Caco-2 (cell line): ENCODE measurements at regions not wholly inside any gene's neighbourhood (a gene's known extent, or its start where the extent isn't known, plus 50 kb on each side); places are given as distances from the start of the nearest gene placed in this dataset.

Experiments used
- BruUV-seq: library from RNA; stranded (reverse); fragments of 400-500 nt; replicated peaks from 2 replicates; lab custom pipeline; 2021; lab: Mats Ljungman, UMichigan
- CTCF ChIA-PET: fragments of 300-600 bp; sonication (Branson Sonifier 250); formaldehyde crosslinking; loops from one replicate; lab custom pipeline; 2022; ENCODE audit warnings: antibody characterized with exemption; lab: Charles Lee
- POLR2A ChIA-PET: fragments of 300-600 bp; sonication (Branson Sonifier 250); formaldehyde crosslinking; loops from one replicate; lab custom pipeline; 2022; ENCODE audit warnings: antibody characterized with exemption; lab: Charles Lee
- DNase-seq, 2 experiments: peaks; one replicate each; pipeline versions ENCODE4 v3.0.0 to v3.0.0-alpha.2; 2020 to 2022
- H3K27me3 ChIP-seq: replicated peaks from 2 replicates; pipeline ENCODE4 v1.6.0; 2011; ENCODE audit warnings: low read length; ENCODE audit not compliant: control insufficient read depth, insufficient read depth
- H3K36me3 ChIP-seq: 2 replicates; pipeline ENCODE4 v1.5.1; 2011; ENCODE audit warnings: low read length; ENCODE audit not compliant: control insufficient read depth, insufficient read depth
- H3K4me1 ChIP-seq: fragments of 250-450 bp; sonication (Bioruptor Pico); 2 replicates; pipeline ENCODE4 v1.5.1; 2020; ENCODE audit warnings: mild to moderate bottlenecking
- H3K4me3 ChIP-seq: 2 replicates; pipeline ENCODE4 v1.5.1; 2011; ENCODE audit warnings: low read depth, mild to moderate bottlenecking, control low read depth, low read length
- H3K9me3 ChIP-seq: fragments of 250-450 bp; sonication (Bioruptor Pico); 2 replicates; pipeline ENCODE4 v1.5.1; 2020; ENCODE audit warnings: mild to moderate bottlenecking, moderate library complexity
- H3K27ac Mint-ChIP-seq: one replicate; pipeline ENCODE4 v1.8.0; 2022; ENCODE audit warnings: mixed read lengths; ENCODE audit not compliant: unreplicated experiment
- H3K27me3 Mint-ChIP-seq: one replicate; pipeline ENCODE4 v1.8.0; 2022; ENCODE audit warnings: mixed read lengths; ENCODE audit not compliant: insufficient read depth, unreplicated experiment
- H3K36me3 Mint-ChIP-seq: one replicate; pipeline ENCODE4 v1.8.0; 2022; ENCODE audit warnings: mild to moderate bottlenecking, mixed read lengths; ENCODE audit not compliant: insufficient read depth, unreplicated experiment
- H3K4me1 Mint-ChIP-seq: one replicate; pipeline ENCODE4 v1.8.0; 2022; ENCODE audit warnings: low read depth, mixed read lengths; ENCODE audit not compliant: unreplicated experiment
- H3K4me3 Mint-ChIP-seq: one replicate; pipeline ENCODE4 v1.8.0; 2022; ENCODE audit warnings: mild to moderate bottlenecking, moderate library complexity, mixed read lengths; ENCODE audit not compliant: unreplicated experiment
- H3K9me3 Mint-ChIP-seq: one replicate; pipeline ENCODE4 v1.8.0; 2022; ENCODE audit warnings: mixed read lengths; ENCODE audit not compliant: unreplicated experiment
- intact Hi-C: fragments of 100-400 bp; cut with micrococcal nuclease; formaldehyde crosslinking; loops from one replicate; pipeline ENCODE4 v1.10.0; 2022; ENCODE audit not compliant: unreplicated experiment
- TF ChIP-seq, protein P1 (sequence below), 2 experiments: fragments of 200-600 bp in 1 of 2; IDR thresholded peaks; 1 replicate in 1 of 2; 2 replicates in 1 of 2; pipeline versions ENCODE4 v1.5.1 to v1.8.0; 2011 to 2022; ENCODE audit warnings: antibody characterized with exemption in 1 of 2, control low read depth in 1 of 2, inconsistent platforms in 1 of 2, low read depth in 1 of 2, low read length in 1 of 2, mild to moderate bottlenecking in 1 of 2, moderate library complexity in 1 of 2; ENCODE audit not compliant: insufficient read depth in 1 of 2, severe bottlenecking in 1 of 2, unreplicated experiment in 1 of 2

DNA sequence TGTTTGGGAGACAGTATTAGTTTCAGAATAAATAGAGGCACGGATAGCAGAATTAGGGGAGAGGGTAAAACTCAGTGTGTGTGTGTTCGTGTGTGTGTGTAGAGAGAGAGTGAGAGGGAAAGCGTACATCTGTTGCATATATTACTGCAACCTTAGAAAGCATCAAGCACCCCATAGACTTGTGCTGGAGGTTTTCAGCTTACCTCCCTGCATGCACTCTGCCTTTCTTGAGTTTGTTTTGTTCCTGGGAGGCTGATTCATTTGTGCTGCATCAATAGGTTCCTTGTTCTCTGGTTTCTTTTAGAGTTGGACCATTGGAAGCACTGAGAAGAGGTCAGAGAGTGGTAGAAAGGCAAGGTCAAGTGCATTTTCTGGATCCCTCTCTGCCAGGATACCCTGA, 104.4 kb upstream of the KCNK1 start:
- ChIA-PET CTCF (no interaction called here), POLR2A (no interaction called here)
- Mint-ChIP-seq H3K9me3 (no peaks in the 10 kb centered on the region), H3K27ac (no peak overlapping the region), H3K4me3 (no peak overlapping the region), H3K27me3 (no peaks in the 10 kb centered on the region), H3K36me3 (no peaks in the 10 kb centered on the region), H3K4me1 (no peaks in the 10 kb centered on the region)
- DNase-seq: no peak
- BruUV-seq: no TSS peak
- no peaks in the 10 kb centered on the region; the same call in 1 of the 2 replicates for H3K36me3 ChIP-seq
- TF ChIP-seq, protein P1, sequence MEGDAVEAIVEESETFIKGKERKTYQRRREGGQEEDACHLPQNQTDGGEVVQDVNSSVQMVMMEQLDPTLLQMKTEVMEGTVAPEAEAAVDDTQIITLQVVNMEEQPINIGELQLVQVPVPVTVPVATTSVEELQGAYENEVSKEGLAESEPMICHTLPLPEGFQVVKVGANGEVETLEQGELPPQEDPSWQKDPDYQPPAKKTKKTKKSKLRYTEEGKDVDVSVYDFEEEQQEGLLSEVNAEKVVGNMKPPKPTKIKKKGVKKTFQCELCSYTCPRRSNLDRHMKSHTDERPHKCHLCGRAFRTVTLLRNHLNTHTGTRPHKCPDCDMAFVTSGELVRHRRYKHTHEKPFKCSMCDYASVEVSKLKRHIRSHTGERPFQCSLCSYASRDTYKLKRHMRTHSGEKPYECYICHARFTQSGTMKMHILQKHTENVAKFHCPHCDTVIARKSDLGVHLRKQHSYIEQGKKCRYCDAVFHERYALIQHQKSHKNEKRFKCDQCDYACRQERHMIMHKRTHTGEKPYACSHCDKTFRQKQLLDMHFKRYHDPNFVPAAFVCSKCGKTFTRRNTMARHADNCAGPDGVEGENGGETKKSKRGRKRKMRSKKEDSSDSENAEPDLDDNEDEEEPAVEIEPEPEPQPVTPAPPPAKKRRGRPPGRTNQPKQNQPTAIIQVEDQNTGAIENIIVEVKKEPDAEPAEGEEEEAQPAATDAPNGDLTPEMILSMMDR (IDR thresholded peaks at IDR 0.05; ENCODE audit: insufficient read depth in 1 of 2, low read depth in 1 of 2, low read length in 1 of 2, severe bottlenecking in 1 of 2, unreplicated experiment in 1 of 2): no peak
- no peaks in the 10 kb centered on the region for H3K9me3 ChIP-seq
- H3K27me3 ChIP-seq: no peaks in the 10 kb centered on the region; the same call in none of the 2 replicates
- intact Hi-C loops: no loop called here
- no peaks in the 10 kb centered on the region for H3K4me1 ChIP-seq
- H3K4me3 ChIP-seq: no peak overlapping the region

- DNase-seq: no peak
- H3K4me3 Mint-ChIP-seq: no peak overlapping the region
- CTCF ChIA-PET: no interaction called here
- H3K36me3 Mint-ChIP-seq: no peaks in the 10 kb centered on the region
- Histone ChIP-seq H3K36me3 (no peaks in the 10 kb centered on the region; the same call in 1 of the 2 replicates), H3K9me3 (no peaks in the 10 kb centered on the region; the same call in 1 of the 2 replicates), H3K4me3 (no peak overlapping the region), H3K4me1 (no peaks in the 10 kb centered on the region), H3K27me3 (no peaks in the 10 kb centered on the region; the same call in none of the 2 replicates)
- H3K9me3 Mint-ChIP-seq: no peaks in the 10 kb centered on the region
- BruUV-seq: no TSS peak
- H3K27ac Mint-ChIP-seq: no peak overlapping the region
- POLR2A ChIA-PET: no interaction called here
- H3K27me3 Mint-ChIP-seq: no peaks in the 10 kb centered on the region
- H3K4me1 Mint-ChIP-seq: no peaks in the 10 kb centered on the region
- intact Hi-C loops: no loop called here
- TF ChIP-seq, protein P1 (IDR thresholded peaks at IDR 0.05; ENCODE audit: insufficient read depth in 1 of 2, low read depth in 1 of 2, low read length in 1 of 2, severe bottlenecking in 1 of 2, unreplicated experiment in 1 of 2): no peak
Measured at GRCh38 chr1:233512538-233512937, 101.4 kb upstream of the KCNK1 start.

DNA sequence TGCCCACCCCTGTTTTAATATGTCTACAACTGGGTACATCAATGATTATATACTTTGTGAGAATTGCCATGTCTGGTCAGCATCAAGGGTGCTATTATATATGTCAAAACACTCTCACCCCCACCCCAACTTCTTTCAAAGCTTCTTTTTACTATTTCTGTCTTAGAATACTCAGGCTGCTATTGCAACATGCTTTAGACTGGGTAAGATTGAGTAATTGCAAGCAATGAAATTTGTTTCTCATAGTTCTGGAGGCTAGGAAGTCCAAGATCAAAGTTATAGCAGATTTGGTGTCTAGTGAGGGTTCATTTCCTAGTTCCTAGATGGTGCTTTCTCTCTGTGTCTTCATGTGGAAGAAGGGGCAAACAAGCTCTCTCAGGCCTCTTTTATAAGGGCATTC, 100.5 kb upstream of the KCNK1 start:
- Mint-ChIP-seq H3K36me3 (no peaks in the 10 kb centered on the region), H3K4me1 (no peaks in the 10 kb centered on the region), H3K27ac (no peak overlapping the region), H3K27me3 (no peaks in the 10 kb centered on the region), H3K4me3 (no peak overlapping the region), H3K9me3 (peaks cover 3% of the 10 kb centered on the region)
- TF ChIP-seq, protein P1 (IDR thresholded peaks at IDR 0.05; ENCODE audit: insufficient read depth in 1 of 2, low read depth in 1 of 2, low read length in 1 of 2, severe bottlenecking in 1 of 2, unreplicated experiment in 1 of 2): no peak
- no peak overlapping the region for H3K4me3 ChIP-seq
- H3K36me3 ChIP-seq: no peaks in the 10 kb centered on the region; the same call in 1 of the 2 replicates
- ChIA-PET POLR2A (no interaction called here), CTCF (no interaction called here)
- DNase-seq: no peak
- H3K9me3 ChIP-seq: peaks cover 5% of the 10 kb centered on the region; the same call in 1 of the 2 replicates
- H3K27me3 ChIP-seq: no peaks in the 10 kb centered on the region; the same call in 1 of the 2 replicates
- intact Hi-C loops: no loop called here
- H3K4me1 ChIP-seq: no peaks in the 10 kb centered on the region
- BruUV-seq: no TSS peak
